Mesodermal cell (in vitro differentiated cells): ENCODE measurements at regions not wholly inside any gene's neighbourhood (a gene's known extent, or its start where the extent isn't known, plus 50 kb on each side); places are given as distances from the start of the nearest gene placed in this dataset.

Experiments
- H3K27ac ChIP-seq: 2 replicates; pipeline ENCODE4 v1.7.0; 2013; ENCODE audit warnings: mild to moderate bottlenecking, low read depth, low read length, moderate library complexity; ENCODE audit not compliant: severe bottlenecking
- H3K36me3 ChIP-seq: 2 replicates; pipeline ENCODE4 v1.7.1; 2013; ENCODE audit warnings: mild to moderate bottlenecking, low read length, moderate library complexity; ENCODE audit not compliant: control insufficient read depth, insufficient read depth
- H3K4me1 ChIP-seq: one replicate; pipeline ENCODE4 v1.7.1; 2013; ENCODE audit warnings: mild to moderate bottlenecking, low read length; ENCODE audit not compliant: insufficient read depth, control insufficient read depth, poor library complexity, severe bottlenecking
- H3K4me3 ChIP-seq: 2 replicates; pipeline ENCODE4 v1.7.0; 2013; ENCODE audit warnings: low read length, control low read depth, mild to moderate bottlenecking; ENCODE audit not compliant: insufficient read depth, poor library complexity, severe bottlenecking; ENCODE audit errors: extremely low read depth
- H3K9me3 ChIP-seq: 2 replicates; pipeline ENCODE4 v1.7.1; 2013; ENCODE audit warnings: mild to moderate bottlenecking, low read length, moderate library complexity; ENCODE audit not compliant: control insufficient read depth
- WGBS, 2 experiments: methylation state at CpG; one replicate each; pipeline ENCODE4 v1.1.5; 2013; ENCODE audit warnings: missing lambda C conversion rate in 2 of 2; ENCODE audit not compliant: insufficient coverage in 2 of 2; 5-methylcytosine and 5-hydroxymethylcytosine counted together

DNA sequence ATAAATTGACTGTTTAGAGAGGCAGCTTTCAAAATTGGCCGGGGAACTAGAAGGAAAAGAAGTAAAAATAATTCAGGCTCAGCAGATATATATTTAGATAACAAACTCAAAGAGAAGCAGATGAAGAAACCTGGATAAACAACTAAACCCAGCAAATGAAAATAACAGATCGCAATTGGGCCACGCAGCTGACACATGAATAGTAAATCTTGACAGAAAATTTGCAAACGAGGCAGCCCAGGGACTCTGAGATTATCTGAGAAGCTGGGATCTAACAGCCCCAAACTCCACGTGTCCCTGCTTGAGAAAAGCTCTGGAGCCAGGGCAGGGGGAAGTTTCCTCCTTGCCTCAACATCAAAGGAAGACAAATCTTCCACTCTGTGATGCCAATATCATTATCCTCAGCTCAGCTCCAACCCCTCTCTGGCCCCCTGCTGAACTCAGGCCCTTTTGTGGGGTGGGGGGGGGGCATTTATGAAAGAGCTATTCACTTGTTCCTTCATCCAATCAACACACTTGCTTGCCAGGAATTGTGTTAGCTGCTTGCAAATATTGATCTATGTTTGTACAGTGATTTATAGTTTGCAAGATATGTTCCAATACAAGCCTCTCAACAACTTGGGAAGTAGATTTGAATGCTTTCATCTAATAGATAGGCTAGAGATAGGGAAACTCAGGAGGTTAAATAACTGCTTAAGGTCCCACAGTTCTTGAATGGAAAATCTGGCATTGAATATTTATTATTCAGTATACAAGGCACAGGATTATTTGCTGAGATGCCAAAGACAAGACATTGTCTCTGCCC, 72.5 kb upstream of the C11orf87 start:
- no peak overlapping the region for H3K27ac ChIP-seq
- H3K9me3 ChIP-seq = no peaks in the 10 kb centered on the region
- 66% methylated on average over 4 of the region's 5 CpGs; no CpG with 5 or more reads in 1 of the 2 experiments for WGBS, 2 experiments
- H3K4me3 ChIP-seq = no peak overlapping the region
- no peaks in the 10 kb centered on the region for H3K36me3 ChIP-seq
- H3K4me1 ChIP-seq = no peaks in the 10 kb centered on the region

DNA sequence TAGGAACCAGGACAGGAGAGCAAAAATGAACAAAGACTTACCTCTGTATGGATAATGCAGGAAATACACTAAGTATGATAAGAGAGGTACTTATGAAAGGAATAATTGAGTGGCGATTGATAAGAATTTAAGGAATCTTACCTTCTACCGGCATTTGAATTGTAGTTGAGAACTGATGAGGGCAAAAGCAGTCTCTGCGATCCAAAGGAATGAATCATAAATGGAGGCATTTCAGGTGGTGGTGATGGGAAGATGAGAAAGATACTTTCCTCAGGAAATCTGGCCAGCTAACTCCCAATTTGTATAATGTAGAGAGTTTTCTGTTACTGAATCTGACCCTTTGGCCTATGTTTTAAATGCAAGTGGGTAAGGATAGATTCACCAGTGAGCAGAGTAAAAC, 71.9 kb upstream of the C11orf87 start:
- Histone ChIP-seq H3K4me1 (no peaks in the 10 kb centered on the region), H3K36me3 (no peaks in the 10 kb centered on the region), H3K9me3 (no peaks in the 10 kb centered on the region), H3K27ac (no peak overlapping the region), H3K4me3 (no peak overlapping the region)
- 90 to 100% methylated on average over 3 of the region's 3 CpGs for WGBS, 2 experiments

DNA sequence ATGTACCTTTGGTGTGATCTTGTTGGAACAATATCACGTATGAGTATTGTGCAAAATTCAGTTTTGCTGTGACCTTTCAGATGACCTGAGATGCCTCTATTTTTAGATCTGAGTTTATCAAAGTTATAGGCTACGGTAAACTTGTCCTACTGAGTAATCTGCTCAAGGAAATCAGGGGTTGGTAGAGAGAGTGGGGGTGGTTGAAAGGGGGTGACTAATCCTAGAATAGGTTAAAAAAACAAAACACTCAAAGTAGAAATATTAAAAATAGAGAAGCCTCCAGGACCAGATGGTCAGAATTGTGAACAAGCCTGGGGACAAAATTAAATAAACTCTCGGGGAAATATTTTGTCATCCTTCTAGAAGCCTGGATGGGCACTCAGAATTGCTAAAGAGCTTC, 59.9 kb upstream of the C11orf87 start:
- H3K9me3 ChIP-seq = no peaks in the 10 kb centered on the region
- no peaks in the 10 kb centered on the region for H3K4me1 ChIP-seq
- H3K4me3 ChIP-seq = no peak overlapping the region
- no peak overlapping the region for H3K27ac ChIP-seq
- WGBS, 2 experiments = 86% methylated on average over 1 of the region's 3 CpGs; no CpG with 5 or more reads in 1 of the 2 experiments
- no peaks in the 10 kb centered on the region for H3K36me3 ChIP-seq

DNA sequence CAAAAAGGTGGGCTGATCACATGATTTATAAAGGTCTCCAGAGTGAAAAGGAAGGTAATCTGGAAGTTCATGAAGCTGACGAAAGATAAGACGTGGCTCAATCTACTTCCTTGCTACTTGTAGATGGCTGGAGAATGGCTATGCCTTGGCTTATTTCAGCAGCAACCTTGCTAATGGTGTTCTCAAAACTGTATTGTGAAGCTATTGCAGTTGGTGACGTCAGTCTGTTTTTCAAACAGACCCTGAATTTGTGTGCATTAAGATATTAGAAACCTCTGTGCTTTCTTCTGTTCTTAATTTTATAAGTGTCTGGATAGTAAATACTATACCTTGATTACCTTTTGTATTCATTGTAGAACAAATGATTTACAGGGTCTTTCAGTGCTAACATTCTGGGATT, 58.3 kb upstream of the C11orf87 start:
- H3K4me3 ChIP-seq = no peak overlapping the region
- no peaks in the 10 kb centered on the region for H3K4me1 ChIP-seq
- 100% methylated on average over 2 to 3 of the region's 3 CpGs for WGBS, 2 experiments
- no peaks in the 10 kb centered on the region for H3K36me3 ChIP-seq
- H3K9me3 ChIP-seq = no peaks in the 10 kb centered on the region
- H3K27ac ChIP-seq = no peak overlapping the region

DNA sequence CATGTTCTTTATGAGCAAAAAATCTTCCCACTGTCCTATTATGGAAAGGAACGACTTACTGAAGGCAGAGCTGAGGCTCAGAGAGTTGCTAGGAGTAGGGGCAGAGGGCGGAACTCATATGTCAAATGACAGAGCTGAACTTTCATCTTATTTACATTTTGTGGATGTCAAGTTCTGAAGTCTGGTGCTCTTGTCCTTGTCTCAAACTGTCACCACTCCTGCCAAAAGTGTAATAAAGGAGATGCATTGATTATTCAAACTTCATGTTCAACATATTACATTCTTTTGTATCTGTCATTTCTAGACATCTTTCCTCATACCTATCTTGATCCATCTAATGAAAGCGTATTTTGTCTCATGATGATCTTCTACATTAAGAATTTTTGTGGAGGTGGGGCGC, 57.1 kb upstream of the C11orf87 start:
- Histone ChIP-seq H3K36me3 (no peaks in the 10 kb centered on the region), H3K9me3 (no peaks in the 10 kb centered on the region), H3K4me3 (no peak overlapping the region), H3K4me1 (no peaks in the 10 kb centered on the region), H3K27ac (no peak overlapping the region)
- 88% methylated on average over 1 of the region's 4 CpGs; no CpG with 5 or more reads in 1 of the 2 experiments for WGBS, 2 experiments

DNA sequence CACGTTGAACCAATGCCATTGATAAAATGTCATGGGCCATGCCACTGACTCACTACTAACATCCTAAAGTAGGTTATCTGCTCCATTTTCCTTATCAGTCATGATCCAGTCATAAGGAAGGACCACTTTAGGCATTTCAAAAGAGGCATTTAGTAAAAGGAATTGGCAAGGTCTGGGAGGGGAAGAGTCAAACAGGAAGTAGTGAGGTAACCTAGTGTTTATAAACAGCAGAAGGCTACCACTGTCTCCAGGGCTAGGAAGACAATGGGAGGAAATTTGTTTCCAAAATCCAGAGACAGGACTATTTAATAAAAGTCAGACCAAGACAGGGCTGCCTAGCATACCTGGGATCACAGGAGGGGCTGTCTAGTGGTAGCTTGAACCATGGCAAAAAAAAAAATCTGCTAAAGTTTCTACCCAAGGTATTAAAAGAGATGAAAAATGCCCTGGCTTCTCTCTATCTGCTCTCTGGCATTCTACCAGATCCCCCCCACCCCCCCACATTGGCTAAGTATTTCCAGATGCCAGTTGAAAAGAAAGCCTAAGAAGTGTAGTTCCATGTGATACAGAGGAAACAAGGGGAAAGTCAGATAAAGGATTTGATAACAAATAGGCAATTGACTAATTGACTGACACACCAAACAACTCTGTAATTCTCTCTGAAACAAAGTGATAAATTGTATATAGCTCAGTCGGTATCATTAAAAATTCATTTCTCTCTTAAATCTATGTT, 50.4 kb upstream of the C11orf87 start:
- Histone ChIP-seq H3K27ac (peak overlapping the region; percentile 81), H3K9me3 (peaks cover 6% of the 10 kb centered on the region), H3K4me3 (no peak overlapping the region), H3K4me1 (peaks cover 3% of the 10 kb centered on the region), H3K36me3 (no peaks in the 10 kb centered on the region)
- 57% methylated on average over 1 of the region's 2 CpGs; no CpG with 5 or more reads in 1 of the 2 experiments for WGBS, 2 experiments
